HepG2 (cell line): ENCODE measurements at regions not wholly inside any gene's neighbourhood (a gene's known extent, or its start where the extent isn't known, plus 50 kb on each side); places are given as distances from the start of the nearest gene placed in this dataset.
"Not testable (repeated sequence)": the region's sequence is repeated elsewhere in the genome, so short reads cannot be mapped to it uniquely, and the experiment has no call there.

Experiments used
- ATAC-seq: fragments of 200-7000 bp; cut with Tn5 transposase; 3 replicates; pipeline ENCODE4 v1.9.1; 2020; ENCODE audit warnings: mild to moderate bottlenecking, moderate library complexity
- BruUV-seq: library from RNA; stranded (reverse); fragments of 400-500 nt; replicated peaks from 2 replicates; lab custom pipeline; 2021; lab: Mats Ljungman, UMichigan
- CTCF ChIA-PET: fragments of 300-600 bp; formaldehyde crosslinking; extraction: SDS; loops from one replicate; lab custom pipeline; 2021; ENCODE audit warnings: low total read pairs, inconsistent platforms, low intra/inter-chr PET ratio; lab: Yijun Ruan, JAX
- POLR2A ChIA-PET: fragments of 350-600 bp; sonication (Branson Sonifier 250); formaldehyde crosslinking; loops from one replicate; lab custom pipeline; 2020; ENCODE audit warnings: antibody characterized with exemption, inconsistent platforms; lab: Yijun Ruan, JAX
- DNase-seq: peaks from one replicate; pipeline ENCODE4 v3.0.0-alpha.2; 2015; ENCODE audit warnings: low spot score
- FAIRE-seq: peaks from 3 replicates; lab custom pipeline; 2011; peaks lifted over from hg19 to GRCh38; lab: Jason Lieb, UNC
- H2AFZ ChIP-seq: one replicate; pipeline ENCODE4 v1.6.1; 2011; ENCODE audit warnings: low read length, inconsistent platforms
- H3K27ac ChIP-seq: fragments of 300-600 bp; 3 replicates; pipeline ENCODE4 v1.8.0; 2011; ENCODE audit warnings: mixed run types, mild to moderate bottlenecking, mixed read lengths, low read length, inconsistent platforms; ENCODE audit not compliant: insufficient read depth; ENCODE audit errors: extremely low read length
- H3K27me3 ChIP-seq, 2 experiments: fragments of 200-600 bp in 1 of 2; 2 replicates in 1 of 2; 3 replicates in 1 of 2; pipeline versions ENCODE4 v1.6.0 to v1.8.0; 2011; ENCODE audit warnings: low read length in 2 of 2, mild to moderate bottlenecking in 2 of 2, moderate library complexity in 2 of 2, inconsistent platforms in 1 of 2; ENCODE audit not compliant: insufficient read depth in 2 of 2, control insufficient read depth in 1 of 2
- H3K36me3 ChIP-seq, 2 experiments: fragments of 200-600 bp in 1 of 2; replicated peaks in 1 of 2; 2 replicates in 1 of 2; 3 replicates in 1 of 2; pipeline versions ENCODE4 v1.5.1 to v1.8.0; 2011; ENCODE audit warnings: low read length in 2 of 2, inconsistent platforms in 1 of 2; ENCODE audit not compliant: insufficient read depth in 2 of 2, control insufficient read depth in 1 of 2
- H3K4me1 ChIP-seq: 2 replicates; pipeline ENCODE4 v1.5.1; 2012; ENCODE audit warnings: low read length, inconsistent platforms; ENCODE audit not compliant: insufficient read depth
- H3K4me2 ChIP-seq: 2 replicates; pipeline ENCODE4 v1.6.0; 2011; ENCODE audit warnings: low read depth, low read length, inconsistent platforms
- H3K4me3 ChIP-seq, 3 experiments: fragments of 200-600 bp in 1 of 3; sonication (generic), shearing (Covaris generic) in 1 of 3; replicated peaks in 1 of 3; 2 replicates each; pipeline ENCODE4 v1.5.1; 2011 to 2016; ENCODE audit warnings: low read length in 3 of 3, inconsistent platforms in 2 of 3, low read depth in 2 of 3, mild to moderate bottlenecking in 2 of 3, control low read depth in 1 of 3, mixed read lengths in 1 of 3; ENCODE audit not compliant: insufficient read depth in 1 of 3
- H3K79me2 ChIP-seq: one replicate; pipeline ENCODE4 v1.6.1; 2011; ENCODE audit warnings: low read length, inconsistent platforms; ENCODE audit not compliant: insufficient read depth
- H3K9ac ChIP-seq: 2 replicates; pipeline ENCODE4 v1.6.0; 2011; ENCODE audit warnings: mild to moderate bottlenecking, low read depth, low read length, inconsistent platforms; ENCODE audit not compliant: insufficient read depth
- H3K9me3 ChIP-seq: 2 replicates; pipeline ENCODE4 v1.5.1; 2012; ENCODE audit warnings: mild to moderate bottlenecking, low read length
- H4K20me1 ChIP-seq: 2 replicates; pipeline ENCODE4 v1.6.0; 2011; ENCODE audit warnings: inconsistent platforms, mild to moderate bottlenecking, low read length, moderate library complexity; ENCODE audit not compliant: insufficient read depth
- KAT2B ChIP-seq: fragments of 150-350 bp; IDR thresholded peaks from 2 replicates; pipeline ENCODE4 v1.6.1; 2014; ENCODE audit warnings: low read depth, low read length, borderline replicate concordance
- RAD51 ChIP-seq: fragments of 450-650 bp; IDR thresholded peaks from 2 replicates; pipeline ENCODE4 v1.6.1; 2016; ENCODE audit warnings: borderline replicate concordance
- SOX6 ChIP-seq, 2 experiments: fragments of 450-650 bp in 1 of 2; sonication (generic) in 1 of 2; formaldehyde crosslinking in 1 of 2; IDR thresholded peaks; 2 replicates each; pipeline versions ENCODE4 v1.4.0 to v1.6.1; 2017 to 2020; ENCODE audit warnings: antibody characterized with exemption in 1 of 2, mild to moderate bottlenecking in 1 of 2, missing genetic modification reagents in 1 of 2
- THAP7 ChIP-seq: sonication (generic); formaldehyde crosslinking; IDR thresholded peaks from 2 replicates; pipeline ENCODE4 v1.8.1; 2023; ENCODE audit warnings: mild to moderate bottlenecking, missing genetic modification reagents
- ZBTB25 ChIP-seq: IDR thresholded peaks from 2 replicates; pipeline ENCODE4 v1.6.1; 2018; ENCODE audit warnings: missing genetic modification reagents
- ZNF12 ChIP-seq: sonication (generic); formaldehyde crosslinking; IDR thresholded peaks from 2 replicates; pipeline ENCODE4 v1.5.0; 2020; ENCODE audit warnings: missing genetic modification reagents
- ZNF282 ChIP-seq: fragments of 450-650 bp; IDR thresholded peaks from 2 replicates; pipeline ENCODE4 v1.6.1; 2018; ENCODE audit not compliant: partially characterized antibody
- ZNF891 ChIP-seq: sonication (generic); formaldehyde crosslinking; IDR thresholded peaks from 2 replicates; pipeline ENCODE4 v1.5.0; 2020; ENCODE audit warnings: mild to moderate bottlenecking, missing genetic modification reagents
- WGBS: methylation state at CpG from one replicate; pipeline ENCODE4 v1.1.6; 2017; ENCODE audit warnings: low lambda C conversion rate; 5-methylcytosine and 5-hydroxymethylcytosine counted together
- in situ Hi-C: cut with HindIII; loops from 2 replicates; pipeline ENCODE4 v1.10.0; 2017; ENCODE audit warnings: low pct_unique_long_range_greater_than_20kb; ENCODE audit not compliant: extremely low pct_ligation_motif_present
- intact Hi-C: fragments of 100-400 bp; cut with micrococcal nuclease; formaldehyde crosslinking; loops from one replicate; pipeline ENCODE4 v1.10.0; 2022; ENCODE audit not compliant: unreplicated experiment
- TF ChIP-seq, protein P1 (sequence below): sonication (generic); formaldehyde crosslinking; IDR thresholded peaks from 2 replicates; pipeline ENCODE4 v1.5.0; 2020; ENCODE audit warnings: missing genetic modification reagents

GRCh38 chr1:112114540-112114939 is 125.1 kb upstream of the KCND3 start (continued):
- TF ChIP-seq, protein P1, sequence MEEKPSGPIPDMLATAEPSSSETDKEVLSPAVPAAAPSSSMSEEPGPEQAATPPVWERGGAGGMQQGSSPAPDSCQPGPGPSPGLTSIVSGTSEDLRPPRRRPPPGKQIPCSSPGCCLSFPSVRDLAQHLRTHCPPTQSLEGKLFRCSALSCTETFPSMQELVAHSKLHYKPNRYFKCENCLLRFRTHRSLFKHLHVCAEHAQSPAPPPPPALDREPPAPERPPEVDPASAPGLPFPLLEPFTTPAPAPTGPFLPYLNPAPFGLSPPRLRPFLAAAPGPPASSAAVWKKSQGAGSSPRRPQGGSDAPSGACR (CRISPR knock-in tag): no peak
- no peak for TF ChIP-seq ZNF282

GRCh38 chr1:112126598-112126997 is 137.1 kb upstream of the KCND3 start:
- FAIRE-seq: no peak
- DNase-seq: no peak
- no peaks in the 10 kb centered on the region for H3K4me1 ChIP-seq
- no peak for ATAC-seq
- no peaks in the 10 kb centered on the region for H4K20me1 ChIP-seq
- POLR2A ChIA-PET: no interaction called here
- CTCF ChIA-PET: no interaction called here
- H3K27ac ChIP-seq: no peak overlapping the region
- WGBS: 9% methylated on average over 2 of the region's 2 CpGs
- in situ Hi-C loops (loop anchor here (10.0 kb wide), 1 partner anchor 58 kb away; no protein-coding TSS in a partner anchor), intact Hi-C loops (no loop called here)
- no peak overlapping the region for H3K9ac ChIP-seq
- TF ChIP-seq THAP7 (CRISPR knock-in tag): no peak
- TF ChIP-seq ZBTB25 (CRISPR knock-in tag): no peak
- TF ChIP-seq KAT2B: no peak
- no peak for TF ChIP-seq ZNF891 (CRISPR knock-in tag)
- no peak for TF ChIP-seq ZNF12 (CRISPR knock-in tag)
- TF ChIP-seq SOX6 (IDR thresholded peaks at IDR 0.05): no peak
- no peak for TF ChIP-seq SOX6 (CRISPR knock-in tag; IDR thresholded peaks at IDR 0.05)
- TF ChIP-seq RAD51: peak; percentile 56; the same call in 1 of the 2 replicates
- H3K79me2 ChIP-seq: no peaks in the 10 kb centered on the region
- no peak overlapping the region for H3K4me3 ChIP-seq
- H2AFZ ChIP-seq: no peak overlapping the region
- no TSS peak for BruUV-seq
- H3K4me2 ChIP-seq: no peak overlapping the region
- H3K9me3 ChIP-seq: no peaks in the 10 kb centered on the region
- H3K36me3 ChIP-seq: no peaks in the 10 kb centered on the region
- no peaks in the 10 kb centered on the region for H3K27me3 ChIP-seq

- CTCF ChIA-PET, DNase-seq: not testable (repeated sequence)
Observed at GRCh38 chr1:112127606-112128005, 138.1 kb upstream of the KCND3 start.

More at GRCh38 chr1:112127606-112128005, 138.1 kb upstream of the KCND3 start:
- H3K9ac ChIP-seq, H2AFZ ChIP-seq, H4K20me1 ChIP-seq, POLR2A ChIA-PET, FAIRE-seq, BruUV-seq, H3K9me3 ChIP-seq, H3K4me3 ChIP-seq, intact Hi-C loops, H3K79me2 ChIP-seq, H3K27me3 ChIP-seq, H3K4me2 ChIP-seq, H3K27ac ChIP-seq, H3K36me3 ChIP-seq, H3K4me1 ChIP-seq, ATAC-seq: not testable (repeated sequence)
- in situ Hi-C loops: loop anchor here (10.0 kb wide), 1 partner anchor 57 kb away; no protein-coding TSS in a partner anchor
- WGBS: 0% methylated on average over 1 of the region's 2 CpGs
